LHCN-M2 (cell line): ENCODE measurements at regions not wholly inside any gene's neighbourhood (a gene's known extent, or its start where the extent isn't known, plus 50 kb on each side); places are given as distances from the start of the nearest gene placed in this dataset.
"Not testable (repeated sequence)": the region's sequence is repeated elsewhere in the genome, so short reads cannot be mapped to it uniquely, and the experiment has no call there.

Experiments used
- DNase-seq: peaks from one replicate; pipeline ENCODE4 v3.0.0-alpha.2; 2012; ENCODE audit warnings: low read depth

- no peak for DNase-seq
Observed at GRCh38 chr7:68729371-68729770, 868.9 kb upstream of the AUTS2 start.

DNA sequence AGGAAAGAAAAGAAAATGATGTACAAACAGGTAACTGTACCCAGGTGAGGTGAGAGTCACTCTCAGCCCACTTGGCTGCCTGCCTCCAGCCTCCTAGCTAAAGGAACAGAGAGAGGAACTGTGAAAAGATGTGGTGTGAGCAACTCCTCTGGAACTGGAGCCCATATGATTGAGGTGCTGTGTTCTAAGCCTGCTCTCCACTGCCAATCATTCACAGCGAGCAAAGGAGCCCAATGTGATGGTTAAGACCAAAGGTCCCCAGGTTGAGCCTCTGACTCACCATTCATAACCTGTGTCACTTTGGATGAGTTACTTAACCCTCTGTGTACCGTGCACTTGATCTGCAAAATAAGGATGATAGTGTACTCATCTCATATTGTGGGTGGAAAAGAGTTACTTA lies 868.1 kb upstream of the AUTS2 start:
- DNase-seq = no peak

DNA sequence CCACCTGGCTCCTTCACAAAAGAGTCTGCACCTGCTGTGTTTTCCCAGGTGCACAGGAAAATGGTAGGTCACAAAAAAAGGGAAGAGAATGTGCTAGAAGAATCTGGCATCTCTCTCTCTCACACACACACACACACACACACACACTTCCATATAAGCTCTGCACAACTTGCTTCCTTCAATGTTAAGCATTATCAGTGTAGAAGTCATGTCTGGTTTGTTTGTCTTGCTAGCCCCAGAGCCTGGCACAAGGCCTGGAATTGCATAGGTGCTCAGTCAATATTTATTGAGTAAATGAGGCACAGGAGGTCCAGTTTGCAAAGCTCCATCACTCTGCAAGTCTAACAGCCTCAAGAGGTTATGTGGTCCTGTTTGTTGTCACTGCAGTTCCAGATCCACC lies 867.3 kb upstream of the AUTS2 start:
- no peak for DNase-seq

DNA sequence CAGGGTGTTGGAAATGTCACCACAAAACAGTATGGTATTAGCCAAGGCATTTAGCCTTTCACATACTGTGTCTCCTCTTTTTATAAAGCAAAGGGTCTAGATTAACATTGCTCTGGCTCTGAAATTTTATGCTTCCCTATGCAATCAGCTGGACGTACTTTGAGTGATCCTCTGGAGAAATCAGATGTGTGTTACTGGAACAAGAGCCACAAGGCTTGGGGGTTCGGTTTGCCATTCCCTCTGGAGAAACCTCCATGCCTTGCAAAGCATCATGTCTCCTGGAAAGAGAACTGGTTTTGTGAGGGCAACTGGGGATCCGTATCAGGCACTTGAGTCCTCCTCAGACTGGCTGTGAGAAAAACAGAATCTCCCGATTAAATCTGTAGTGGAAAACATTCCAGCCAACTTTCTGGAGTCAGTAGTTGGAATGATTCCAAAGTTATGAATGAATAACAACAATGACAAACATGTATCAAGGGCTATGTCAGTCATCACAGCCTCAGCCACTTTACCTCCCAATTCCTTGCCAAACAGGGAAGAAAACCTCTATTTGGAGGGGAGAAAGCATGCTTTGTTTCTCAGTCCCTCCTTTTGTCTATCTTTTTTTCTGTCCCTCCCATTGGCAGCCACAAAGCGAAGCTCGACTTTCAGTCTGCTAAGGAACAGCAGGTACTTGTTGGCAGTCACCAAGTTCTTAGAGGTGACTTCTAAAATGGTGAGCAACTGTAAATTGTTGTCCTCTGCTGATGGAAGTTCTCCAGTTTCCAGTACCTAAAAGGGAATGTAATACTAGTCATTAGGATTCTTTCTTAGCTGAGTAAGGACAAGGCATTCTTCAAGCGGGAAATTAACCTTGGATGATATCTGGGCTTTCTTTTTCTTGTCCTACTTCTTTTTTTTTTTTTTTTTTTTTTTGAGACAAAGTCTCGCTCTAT lies 864.8 kb upstream of the AUTS2 start:
- DNase-seq = no peak

DNA sequence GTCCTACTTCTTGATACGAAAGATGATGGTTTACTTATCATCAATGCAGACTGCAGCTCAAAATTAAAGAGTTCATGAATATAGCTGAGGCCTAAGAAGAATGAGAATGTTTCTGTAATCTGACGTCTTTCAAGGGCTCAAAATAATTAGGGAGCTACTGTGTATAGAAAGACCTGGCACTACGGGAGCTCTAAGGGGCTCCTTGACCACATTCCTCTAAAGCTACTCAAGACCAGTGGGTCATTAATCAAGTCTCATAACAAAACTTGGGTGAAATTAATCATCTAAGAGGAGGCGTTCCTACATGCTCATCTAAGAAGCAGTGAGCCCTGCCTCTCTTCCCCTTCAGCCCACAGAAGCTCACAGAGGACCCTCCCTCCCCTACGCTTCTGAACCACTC lies 863.8 kb upstream of the AUTS2 start:
- DNase-seq = no peak

DNA sequence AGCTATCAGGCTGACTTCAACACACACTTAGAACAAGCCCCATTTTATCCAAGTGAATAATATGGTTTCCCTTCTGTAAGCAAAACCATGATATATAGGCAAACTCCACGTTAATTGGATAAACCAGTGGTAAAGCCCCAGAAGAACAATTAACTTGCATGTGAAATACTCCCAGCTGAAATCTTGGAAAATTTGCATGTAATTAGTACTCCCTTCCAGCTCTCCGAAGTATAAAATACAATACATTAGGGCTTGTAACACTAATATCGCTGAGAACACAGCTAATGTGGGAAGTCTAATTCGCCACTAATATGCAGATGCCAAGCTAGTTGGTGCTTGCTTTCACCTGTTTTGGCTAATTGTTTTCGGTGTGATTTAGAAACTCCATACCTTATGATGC lies 859.0 kb upstream of the AUTS2 start:
- DNase-seq = no peak

DNA sequence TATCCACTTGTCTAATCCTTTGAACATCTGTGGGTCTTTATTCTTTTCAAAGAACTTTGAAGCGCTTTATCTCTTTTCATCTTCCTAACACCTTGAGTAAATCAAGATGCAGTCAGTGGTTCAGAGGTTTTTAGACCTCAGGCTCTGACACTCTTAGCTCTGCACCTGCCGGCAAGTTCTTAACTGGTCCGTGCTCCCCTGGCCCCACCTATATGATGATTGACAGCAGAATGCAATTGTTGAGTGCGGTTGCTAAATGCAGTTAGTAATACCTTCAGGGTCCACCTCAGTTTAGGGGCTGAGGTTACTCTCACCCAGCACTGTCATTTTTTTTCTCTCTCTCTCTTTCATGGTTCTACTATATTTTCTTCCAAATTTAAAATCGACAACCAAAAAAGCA lies 854.2 kb upstream of the AUTS2 start:
- DNase-seq = no peak

DNA sequence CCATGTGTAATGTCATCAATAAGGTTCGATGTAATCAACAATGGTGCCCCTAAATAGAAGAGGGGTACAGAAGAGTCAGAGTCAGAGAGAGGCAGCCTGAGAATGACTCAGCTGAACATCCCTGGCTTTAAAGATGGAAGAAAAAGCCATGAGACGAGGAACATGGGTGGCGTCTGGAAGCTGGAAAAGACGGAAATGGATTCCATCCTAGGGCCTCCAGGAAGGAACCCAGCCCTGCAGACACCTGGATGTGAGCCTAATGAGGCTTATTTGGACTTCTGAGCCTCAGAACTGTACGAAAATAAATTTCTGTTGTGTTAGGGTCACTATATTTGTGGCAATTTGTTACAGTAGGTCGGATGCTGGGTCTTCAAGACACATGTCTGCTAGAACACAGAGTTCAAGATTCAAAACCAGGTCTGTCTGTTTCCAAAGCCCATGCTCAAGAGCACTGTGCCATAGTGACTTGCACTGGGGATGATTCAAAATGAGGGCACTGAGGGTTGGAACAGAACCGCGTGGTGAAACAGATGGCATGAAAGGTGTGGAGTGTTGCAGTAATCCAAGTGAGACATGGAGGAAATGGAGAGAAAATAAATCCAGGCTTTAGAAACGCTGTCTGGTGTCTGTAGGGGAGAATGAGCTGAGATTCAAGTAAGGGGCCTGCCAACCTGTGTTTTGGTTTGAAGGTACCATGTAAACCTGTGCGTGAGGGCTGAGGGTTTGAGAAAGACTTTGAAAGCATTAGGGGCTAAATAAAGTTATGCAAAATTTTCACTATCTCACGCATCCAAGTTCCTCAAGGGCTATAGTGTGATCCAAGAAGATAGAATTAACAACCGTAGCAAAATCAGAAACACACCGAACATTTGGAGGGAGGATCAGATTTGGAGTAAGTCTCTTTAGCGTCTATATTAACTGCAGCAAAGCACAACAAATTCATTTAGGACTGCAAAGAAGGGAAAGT lies 849.1 kb upstream of the AUTS2 start:
- DNase-seq = no peak

- DNase-seq = no peak
Observed at GRCh38 chr7:68752485-68753178, 845.6 kb upstream of the AUTS2 start.

DNA sequence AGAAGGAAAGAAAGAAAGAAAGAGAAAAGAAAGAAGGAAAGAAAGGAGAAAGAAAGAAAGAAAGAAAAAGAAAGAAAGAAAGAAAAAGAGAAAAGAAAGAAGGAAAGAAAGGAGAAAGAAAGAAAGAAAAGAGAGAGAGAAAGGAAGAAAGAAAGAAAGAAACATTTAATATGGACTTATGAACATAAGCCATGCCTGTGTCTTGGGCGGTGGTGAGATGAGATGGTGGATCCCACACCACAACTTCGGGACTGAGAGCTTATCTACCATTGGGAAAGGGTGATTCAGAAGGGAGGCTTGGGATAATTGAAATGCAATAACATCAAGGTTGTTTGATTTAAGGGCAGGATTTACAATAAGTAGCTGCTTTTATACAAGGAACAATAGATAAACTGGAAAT lies 843.9 kb upstream of the AUTS2 start:
- no peak for DNase-seq

DNA sequence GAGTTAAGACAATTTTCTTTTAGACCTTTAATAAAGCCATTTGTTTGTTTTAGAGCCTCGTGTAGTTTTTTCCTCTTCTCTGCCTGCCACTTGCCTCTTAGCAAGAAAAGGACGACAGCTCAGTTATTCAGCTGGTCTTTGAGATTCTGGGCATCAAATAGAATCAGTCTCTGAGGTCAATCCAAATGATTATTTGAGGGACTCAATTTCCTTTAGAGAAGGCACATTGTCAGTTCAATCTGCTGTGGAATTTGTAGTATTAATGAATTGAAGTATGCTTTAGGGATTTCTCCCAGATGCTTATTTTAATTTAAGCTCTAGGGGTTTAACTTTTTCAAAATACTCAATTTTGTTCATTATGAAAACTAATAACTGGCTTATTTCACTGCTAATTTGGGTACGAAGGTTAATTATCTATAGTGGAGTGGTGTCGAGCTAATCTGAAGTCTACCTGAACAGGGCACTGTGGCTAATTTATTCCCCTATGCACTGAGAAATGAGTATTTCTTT lies 841.2 kb upstream of the AUTS2 start:
- no peak for DNase-seq

- no peak for DNase-seq
Observed at GRCh38 chr7:68760556-68760955, 837.7 kb upstream of the AUTS2 start.

DNA sequence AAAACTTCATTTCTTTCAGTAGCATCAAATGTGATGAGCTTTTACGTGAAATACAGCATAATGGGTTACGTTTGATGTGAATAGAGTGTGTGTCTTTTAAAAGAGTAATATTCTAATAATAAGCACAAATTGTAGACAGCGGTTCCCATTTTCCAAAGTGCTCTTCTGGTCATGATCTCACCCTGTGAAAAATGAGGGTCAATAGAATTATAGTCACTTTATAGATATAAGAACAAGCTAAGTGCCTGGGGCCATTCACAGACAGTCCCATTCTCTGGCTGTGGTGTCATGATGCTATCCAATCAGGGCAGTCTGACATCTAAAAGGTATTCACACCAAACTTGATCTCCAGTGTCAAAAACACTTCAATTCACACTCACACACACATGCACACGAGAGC lies 830.8 kb upstream of the AUTS2 start:
- DNase-seq = no peak

DNA sequence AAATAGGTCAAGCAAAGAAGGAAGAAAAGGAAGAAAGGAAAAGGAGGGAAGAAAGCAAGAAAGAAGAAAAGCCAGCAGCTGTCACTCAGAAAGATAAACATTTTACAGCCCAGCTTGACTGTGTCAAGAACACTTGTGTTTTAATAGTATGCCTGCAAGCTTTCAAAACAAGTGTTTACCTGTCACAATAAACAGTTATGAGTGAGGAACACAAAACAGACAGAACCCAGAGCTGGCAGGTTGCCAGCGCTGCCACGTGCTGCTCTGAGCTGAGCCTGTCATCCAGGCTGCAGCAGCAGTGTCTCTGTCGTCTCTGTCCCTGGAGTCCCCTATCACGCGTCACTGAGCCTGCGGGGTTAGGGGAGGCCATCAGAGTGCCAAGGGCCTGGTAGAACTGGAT lies 827.6 kb upstream of the AUTS2 start:
- no peak for DNase-seq

DNA sequence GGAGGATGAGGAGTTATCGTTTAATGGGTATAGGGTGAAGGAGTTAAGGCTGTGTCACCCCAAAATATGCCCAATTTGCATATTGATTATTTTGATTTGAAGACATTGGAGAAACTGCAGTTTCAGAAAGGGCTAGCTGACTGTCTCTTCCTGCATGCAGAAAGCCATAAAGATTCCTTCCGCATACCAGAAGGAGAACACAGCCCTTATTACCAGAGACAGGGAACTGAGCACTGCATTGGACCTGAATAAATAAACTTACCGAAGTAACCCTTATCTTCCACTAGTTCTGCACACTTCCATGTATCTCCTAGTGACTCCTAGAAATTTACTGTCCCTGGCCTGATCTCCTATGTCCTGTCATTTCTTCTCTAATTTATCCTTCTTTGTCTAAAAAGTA lies 821.9 kb upstream of the AUTS2 start:
- DNase-seq = no peak

DNA sequence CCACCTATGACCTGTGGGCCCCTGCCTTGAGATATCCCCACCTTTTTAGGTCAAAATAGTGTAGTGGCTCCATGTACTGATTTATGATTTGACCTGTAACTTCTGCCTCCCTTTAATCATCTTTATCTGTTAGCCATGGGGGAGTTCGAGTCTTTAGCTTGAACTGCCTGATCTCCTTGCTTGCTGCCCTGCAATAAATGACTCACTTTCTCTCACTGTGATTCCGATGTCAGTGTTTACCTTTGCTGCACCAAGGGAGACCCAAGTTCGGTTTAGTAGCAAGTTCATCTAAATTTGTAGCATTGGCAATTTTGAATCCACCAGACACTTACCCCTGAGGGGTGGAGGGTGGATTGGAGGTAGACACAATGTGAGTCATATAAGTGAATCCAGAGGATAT lies 814.6 kb upstream of the AUTS2 start:
- DNase-seq = no peak

GRCh38 chr7:68785036-68785435 lies 813.2 kb upstream of the AUTS2 start:
- DNase-seq = no peak

GRCh38 chr7:68787566-68787965 lies 810.7 kb upstream of the AUTS2 start:
- no peak for DNase-seq

GRCh38 chr7:68788529-68788928 lies 809.7 kb upstream of the AUTS2 start:
- DNase-seq = not testable (repeated sequence)

GRCh38 chr7:68789597-68789996 lies 808.7 kb upstream of the AUTS2 start:
- no peak for DNase-seq

- DNase-seq = no peak
Observed at GRCh38 chr7:68792351-68792750, 805.9 kb upstream of the AUTS2 start.

DNA sequence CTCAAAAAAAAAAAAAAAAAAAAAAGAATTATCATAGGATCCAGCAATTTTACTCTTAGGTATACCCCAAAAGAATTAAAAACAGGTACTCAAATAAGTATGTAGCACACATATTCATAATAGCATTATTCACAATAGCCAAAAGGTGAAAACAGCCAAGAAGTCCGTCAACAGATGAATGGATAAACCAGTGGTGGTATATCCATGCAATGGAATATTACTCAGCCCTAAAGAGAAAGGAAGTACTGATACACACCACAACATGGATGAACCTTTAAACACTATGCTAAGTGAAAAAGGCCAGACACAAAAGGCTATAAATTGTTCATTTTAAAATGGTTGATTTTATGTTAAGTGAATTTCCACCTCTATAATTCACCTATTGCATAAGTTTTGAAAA lies 804.8 kb upstream of the AUTS2 start:
- DNase-seq = no peak
